GM12878 (cell line): ENCODE measurements at regions not wholly inside any gene's neighbourhood (a gene's known extent, or its start where the extent isn't known, plus 50 kb on each side); places are given as distances from the start of the nearest gene placed in this dataset.

ENCODE experiments used
- ATAC-seq: fragments of 200-7000 bp; cut with Tn5 transposase; 3 replicates; pipeline ENCODE4 v1.9.1; 2020; ENCODE audit warnings: mild to moderate bottlenecking, moderate library complexity
- BruUV-seq: library from RNA; stranded (reverse); fragments of 400-500 nt; replicated peaks from 2 replicates; lab custom pipeline; 2021; lab: Mats Ljungman, UMichigan
- CTCF ChIA-PET: fragments of 300-600 bp; sonication (Branson Sonifier 250); formaldehyde crosslinking; extraction: SDS; loops from one replicate; lab custom pipeline; 2021; ENCODE audit warnings: inconsistent platforms; lab: Yijun Ruan, JAX
- POLR2A ChIA-PET: fragments of 350-600 bp; formaldehyde crosslinking; extraction: SDS; loops from one replicate; lab custom pipeline; 2021; ENCODE audit warnings: inconsistent platforms; lab: Charles Lee
- RAD21 ChIA-PET: fragments of 300-600 bp; sonication (Branson Sonifier 250); formaldehyde crosslinking; loops from one replicate; lab custom pipeline; 2023; ENCODE audit warnings: antibody characterized with exemption; ENCODE audit not compliant: unreplicated experiment; lab: Charles Lee
- SMC1A ChIA-PET: fragments of 300-600 bp; sonication (Branson Sonifier 250); formaldehyde crosslinking; loops from one replicate; lab custom pipeline; 2023; ENCODE audit not compliant: unreplicated experiment, uncharacterized antibody; lab: Charles Lee
- DNase-seq: peaks from one replicate; pipeline ENCODE4 v3.0.0-alpha.2; 2011; ENCODE audit warnings: low read depth, low spot score
- FAIRE-seq: peaks from 3 replicates; lab custom pipeline; 2011; peaks lifted over from hg19 to GRCh38; lab: Jason Lieb, UNC
- H2AFZ ChIP-seq: 2 replicates; pipeline ENCODE4 v1.6.0; 2011; ENCODE audit warnings: low read depth, low read length, control low read depth; ENCODE audit not compliant: control insufficient read depth
- H3K27ac ChIP-seq: 2 replicates; pipeline ENCODE4 v1.5.1; 2011; ENCODE audit warnings: control low read depth; ENCODE audit not compliant: control insufficient read depth, insufficient read depth
- H3K27me3 ChIP-seq, 2 experiments: replicated peaks in 1 of 2; 2 replicates each; pipeline versions ENCODE4 v1.6.0 to v1.6.1; 2011; ENCODE audit warnings: low read length in 1 of 2; ENCODE audit not compliant: control insufficient read depth in 2 of 2, insufficient read depth in 2 of 2
- H3K36me3 ChIP-seq, 2 experiments: 2 replicates each; pipeline ENCODE4 v1.5.1; 2011; ENCODE audit warnings: low read length in 1 of 2; ENCODE audit not compliant: control insufficient read depth in 2 of 2, insufficient read depth in 2 of 2
- H3K4me1 ChIP-seq: 2 replicates; pipeline ENCODE4 v1.6.1; 2011; ENCODE audit warnings: mild to moderate bottlenecking, low read length, moderate library complexity, mixed read lengths; ENCODE audit not compliant: control insufficient read depth, insufficient read depth
- H3K4me2 ChIP-seq: 2 replicates; pipeline ENCODE4 v1.6.0; 2011; ENCODE audit warnings: control low read depth; ENCODE audit not compliant: control insufficient read depth, insufficient read depth
- H3K4me3 ChIP-seq: fragments of 200-600 bp; sonication (generic); 2 replicates; pipeline ENCODE4 v1.5.1; 2016
- H3K79me2 ChIP-seq: 2 replicates; pipeline ENCODE4 v1.6.0; 2011; ENCODE audit warnings: low read length; ENCODE audit not compliant: control insufficient read depth, insufficient read depth
- H3K9ac ChIP-seq: 2 replicates; pipeline ENCODE4 v1.8.0; 2011; ENCODE audit warnings: low read length, control low read depth, mixed read lengths; ENCODE audit not compliant: control insufficient read depth, insufficient read depth
- H3K9me3 ChIP-seq: replicated peaks from 3 replicates; pipeline ENCODE4 v1.5.1; 2011; ENCODE audit warnings: mild to moderate bottlenecking, low read length; ENCODE audit not compliant: control insufficient read depth, insufficient read depth
- H4K20me1 ChIP-seq: 2 replicates; pipeline ENCODE4 v1.6.0; 2011; ENCODE audit not compliant: control insufficient read depth, insufficient read depth
- CTCF ChIP-seq, 3 experiments: IDR thresholded peaks in 2 of 3; conservative IDR thresholded peaks in 1 of 3; 2 replicates each; pipeline ENCODE4 v1.5.1; 2011; ENCODE audit warnings: low read depth in 3 of 3, low read length in 3 of 3, mild to moderate bottlenecking in 3 of 3, control low read depth in 2 of 3, moderate library complexity in 2 of 3, inconsistent platforms in 1 of 3, mixed read lengths in 1 of 3; ENCODE audit not compliant: control insufficient read depth in 2 of 3, insufficient read depth in 1 of 3; ENCODE audit errors: extremely low read depth in 1 of 3
- FOXK2 ChIP-seq: fragments of 450-650 bp; IDR thresholded peaks from 2 replicates; pipeline ENCODE4 v1.6.1; 2017; ENCODE audit warnings: mild to moderate bottlenecking, moderate library complexity
- NRF1 ChIP-seq: conservative IDR thresholded peaks from 2 replicates; pipeline ENCODE4 v1.6.1; 2011; ENCODE audit warnings: mild to moderate bottlenecking, low read depth, low read length, improper control_type of control experiment
- POLR2AphosphoS2 ChIP-seq: IDR thresholded peaks from 2 replicates; pipeline ENCODE4 v1.6.1; 2011; ENCODE audit warnings: low read depth, mild to moderate bottlenecking, low read length, improper control_type of control experiment, moderate library complexity
- RUNX3 ChIP-seq: IDR thresholded peaks from 2 replicates; pipeline ENCODE4 v1.6.1; 2012; ENCODE audit warnings: low read length, inconsistent platforms
- USF2 ChIP-seq: IDR thresholded peaks from 2 replicates; pipeline ENCODE4 v1.6.1; 2011; ENCODE audit warnings: low read depth, low read length, improper control_type of control experiment, borderline replicate concordance
- ZBTB11 ChIP-seq: fragments of 450-650 bp; formaldehyde crosslinking; IDR thresholded peaks from 2 replicates; pipeline ENCODE4 v1.5.0; 2022; ENCODE audit warnings: mild to moderate bottlenecking, missing genetic modification characterization
- ZBTB33 ChIP-seq: fragments of 450-650 bp; IDR thresholded peaks from 2 replicates; pipeline ENCODE4 v1.6.1; 2017; ENCODE audit warnings: mild to moderate bottlenecking
- WGBS: methylation state at CpG from one replicate; pipeline ENCODE4 v1.1.6; 2016; ENCODE audit warnings: low lambda C conversion rate; ENCODE audit not compliant: insufficient replicate concordance, insufficient coverage; ENCODE audit errors: missing lambda C conversion rate; 5-methylcytosine and 5-hydroxymethylcytosine counted together
- in situ Hi-C: fragments of 300-500 bp; cut with MboI; formaldehyde crosslinking; loops from 9 replicates; pipeline ENCODE4 v1.14.3; 2018; ENCODE audit warnings: mixed read lengths
- intact Hi-C: fragments of 100-400 bp; cut with micrococcal nuclease; formaldehyde crosslinking; loops from one replicate; pipeline ENCODE4 v1.14.2; 2022; ENCODE audit not compliant: unreplicated experiment

GRCh38 chr10:62648921-62649320 lies 155.6 kb upstream of the ADO start:
- SMC1A ChIA-PET: interaction anchor here (0.7 to 12.8 kb wide), 13 partner anchors 11 to 166 kb away, joined by 3 to 329 read pairs (median 7); no protein-coding TSS in a partner anchor
- Histone ChIP-seq H3K9me3 (peaks cover 5% of the 10 kb centered on the region; the same call in 2 of the 3 replicates), H3K27me3 (no peaks in the 10 kb centered on the region), H3K27ac (no peak overlapping the region), H3K4me2 (no peak overlapping the region), H2AFZ (no peak overlapping the region), H3K36me3 (no peaks in the 10 kb centered on the region), H3K79me2 (no peaks in the 10 kb centered on the region), H3K9ac (no peak overlapping the region), H4K20me1 (no peaks in the 10 kb centered on the region), H3K4me1 (peaks cover 40% of the 10 kb centered on the region), H3K4me3 (no peak overlapping the region)
- CTCF ChIA-PET: interaction anchor here (0.7 to 3.7 kb wide), 7 partner anchors 10 to 169 kb away, joined by 3 to 48 read pairs (median 4); no protein-coding TSS in a partner anchor
- POLR2A ChIA-PET: interaction anchor here (0.7 to 4.0 kb wide), 3 partner anchors 10 to 59 kb away, joined by 3 to 27 read pairs (median 3); no protein-coding TSS in a partner anchor
- 100% methylated on average over 1 of the region's 1 CpG for WGBS
- intact Hi-C loops: no loop called here
- ATAC-seq (no peak), DNase-seq (no peak), FAIRE-seq (no peak)
- RAD21 ChIA-PET: interaction anchor here (1.4 to 3.7 kb wide), 8 partner anchors 10 to 169 kb away, joined by 4 to 45 read pairs (median 15); partner anchors contain the start of gene EGR2
- in situ Hi-C loops: no loop called here
- TF ChIP-seq CTCF (IDR thresholded peaks at IDR 0.05 in 2 of 3, conservative IDR thresholded peaks at IDR 0.05 in 1 of 3; ENCODE audit: control insufficient read depth in 2 of 3, extremely low read depth in 1 of 3, insufficient read depth in 1 of 3, low read depth in 3 of 3, low read length in 3 of 3) (no peak), NRF1 (no peak), USF2 (no peak), POLR2AphosphoS2 (no peak), ZBTB11 (no peak), ZBTB33 (no peak), FOXK2 (no peak), RUNX3 (no peak)
- no TSS peak for BruUV-seq
